SK-N-SH treated with all-trans-retinoic acid at 6 μM for 48 hours (cell line): ENCODE measurements at regions not wholly inside any gene's neighbourhood (a gene's known extent, or its start where the extent isn't known, plus 50 kb on each side); places are given as distances from the start of the nearest gene placed in this dataset.

Source experiments
- ARNTL ChIP-seq: fragments of 450-650 bp; formaldehyde crosslinking; IDR thresholded peaks from 2 replicates; pipeline ENCODE4 v1.5.0; 2020; ENCODE audit warnings: low read depth, mild to moderate bottlenecking, moderate library complexity, borderline replicate concordance
- CREB5 ChIP-seq: fragments of 250-450 bp; sonication (Bioruptor Pico); IDR thresholded peaks from 2 replicates; pipeline ENCODE4 v1.5.1; 2020; ENCODE audit warnings: low read depth, mild to moderate bottlenecking, moderate library complexity
- CSDC2 ChIP-seq: fragments of 250-450 bp; sonication (Bioruptor Pico); IDR thresholded peaks from 2 replicates; pipeline ENCODE4 v1.5.0; 2020; ENCODE audit warnings: mild to moderate bottlenecking, moderate library complexity
- CSRNP3 ChIP-seq: fragments of 250-450 bp; sonication (Bioruptor Pico); IDR thresholded peaks from 2 replicates; pipeline ENCODE4 v1.5.1; 2021; ENCODE audit warnings: mild to moderate bottlenecking, moderate library complexity
- PATZ1 ChIP-seq: fragments of 250-450 bp; sonication (Bioruptor Pico); IDR thresholded peaks from 2 replicates; pipeline ENCODE4 v1.8.0; 2020; ENCODE audit warnings: mild to moderate bottlenecking, moderate library complexity, borderline replicate concordance
- PPARA ChIP-seq: fragments of 250-450 bp; sonication (Bioruptor Pico); IDR thresholded peaks from 2 replicates; pipeline ENCODE4 v1.5.0; 2020; ENCODE audit warnings: mild to moderate bottlenecking, borderline replicate concordance
- SNAI2 ChIP-seq: fragments of 250-450 bp; sonication (Bioruptor Pico); IDR thresholded peaks from 2 replicates; pipeline ENCODE4 v1.5.0; 2020; ENCODE audit warnings: mild to moderate bottlenecking, moderate library complexity
- TCF4 ChIP-seq: fragments of 250-450 bp; sonication (Bioruptor Pico); IDR thresholded peaks from 2 replicates; pipeline ENCODE4 v1.8.0; 2021; ENCODE audit warnings: mild to moderate bottlenecking, moderate library complexity, borderline replicate concordance
- TOX ChIP-seq: fragments of 250-450 bp; sonication (Bioruptor Pico); IDR thresholded peaks from 2 replicates; pipeline ENCODE4 v1.8.0; 2021; ENCODE audit warnings: mild to moderate bottlenecking, moderate library complexity, borderline replicate concordance
- ZC3H10 ChIP-seq: fragments of 250-450 bp; sonication (Bioruptor Pico); IDR thresholded peaks from 2 replicates; pipeline ENCODE4 v1.5.1; 2021; ENCODE audit warnings: mild to moderate bottlenecking, moderate library complexity
- ZFP3 ChIP-seq: fragments of 250-450 bp; sonication (Bioruptor Pico); IDR thresholded peaks from 2 replicates; pipeline ENCODE4 v1.5.0; 2020; ENCODE audit warnings: mild to moderate bottlenecking, moderate library complexity
- ZFP30 ChIP-seq: fragments of 450-650 bp; formaldehyde crosslinking; IDR thresholded peaks from 2 replicates; pipeline ENCODE4 v1.5.0; 2022; ENCODE audit warnings: mild to moderate bottlenecking, moderate library complexity
- ZNF8 ChIP-seq: fragments of 450-650 bp; formaldehyde crosslinking; IDR thresholded peaks from 2 replicates; pipeline ENCODE4 v1.5.0; 2020; ENCODE audit warnings: mild to moderate bottlenecking, moderate library complexity
- TF ChIP-seq, protein P1 (sequence below): fragments of 250-450 bp; sonication (Bioruptor Pico); IDR thresholded peaks from 2 replicates; pipeline ENCODE4 v1.8.0; 2021; ENCODE audit warnings: low read depth, mild to moderate bottlenecking, moderate library complexity, borderline replicate concordance

DNA sequence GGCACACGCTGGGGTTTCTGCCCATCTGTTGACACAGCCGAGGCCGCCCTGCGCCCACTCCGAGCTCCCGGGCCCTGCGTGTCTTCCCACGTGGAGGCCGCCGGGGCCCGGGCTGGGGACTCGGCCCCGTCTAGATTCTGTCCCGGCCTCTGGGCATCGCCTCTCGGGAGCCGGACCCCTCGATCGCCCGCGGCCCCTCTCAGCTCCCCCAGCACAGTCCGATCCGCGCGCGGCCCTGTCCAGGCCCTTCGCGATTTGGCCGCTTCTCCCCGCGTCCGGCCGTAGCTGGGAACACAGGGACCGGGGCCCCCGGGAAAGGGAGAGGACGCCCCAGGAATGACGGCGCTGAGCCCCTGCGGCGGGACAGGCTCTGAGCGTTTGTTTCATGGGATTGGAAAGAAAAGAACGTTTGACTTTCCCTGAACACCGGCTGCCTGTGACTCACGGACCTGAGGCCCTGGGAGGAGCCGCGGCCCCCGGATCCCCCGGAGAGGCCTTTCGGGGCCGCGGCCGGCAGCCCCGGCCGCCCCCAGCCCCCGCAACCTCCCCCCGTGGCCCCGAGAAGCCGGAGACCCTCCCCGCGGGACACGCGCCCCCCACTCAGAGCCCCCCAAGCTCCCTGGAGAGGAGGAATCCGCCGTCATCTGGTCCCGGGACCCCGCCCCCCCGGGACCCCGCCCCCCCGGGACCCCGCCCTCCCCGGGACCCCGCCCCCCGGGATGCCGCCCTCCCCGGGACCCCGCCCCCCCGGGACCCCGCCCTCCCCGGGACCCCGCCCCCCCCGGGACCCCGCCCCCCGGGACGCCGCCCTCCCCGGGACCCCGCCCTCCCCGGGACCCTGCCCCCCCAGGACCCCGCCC lies 62.7 kb upstream of the CTDP1 start:
- TF ChIP-seq PPARA (CRISPR knock-in tag) (no peak), PATZ1 (CRISPR knock-in tag) (no peak), ZC3H10 (no peak), SNAI2 (CRISPR knock-in tag) (no peak), ZFP30 (CRISPR knock-in tag) (no peak), ARNTL (CRISPR knock-in tag) (no peak), CSDC2 (CRISPR knock-in tag) (no peak), CSRNP3 (CRISPR knock-in tag) (no peak), TOX (CRISPR knock-in tag) (no peak), TCF4 (no peak), CREB5 (CRISPR knock-in tag) (no peak), ZNF8 (CRISPR knock-in tag) (no peak), ZFP3 (CRISPR knock-in tag) (no peak)
- TF ChIP-seq, protein P1, sequence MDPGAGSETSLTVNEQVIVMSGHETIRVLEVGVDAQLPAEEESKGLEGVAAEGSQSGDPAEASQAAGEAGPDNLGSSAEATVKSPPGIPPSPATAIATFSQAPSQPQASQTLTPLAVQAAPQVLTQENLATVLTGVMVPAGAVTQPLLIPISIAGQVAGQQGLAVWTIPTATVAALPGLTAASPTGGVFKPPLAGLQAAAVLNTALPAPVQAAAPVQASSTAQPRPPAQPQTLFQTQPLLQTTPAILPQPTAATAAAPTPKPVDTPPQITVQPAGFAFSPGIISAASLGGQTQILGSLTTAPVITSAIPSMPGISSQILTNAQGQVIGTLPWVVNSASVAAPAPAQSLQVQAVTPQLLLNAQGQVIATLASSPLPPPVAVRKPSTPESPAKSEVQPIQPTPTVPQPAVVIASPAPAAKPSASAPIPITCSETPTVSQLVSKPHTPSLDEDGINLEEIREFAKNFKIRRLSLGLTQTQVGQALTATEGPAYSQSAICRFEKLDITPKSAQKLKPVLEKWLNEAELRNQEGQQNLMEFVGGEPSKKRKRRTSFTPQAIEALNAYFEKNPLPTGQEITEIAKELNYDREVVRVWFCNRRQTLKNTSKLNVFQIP (CRISPR knock-in tag): no peak
